Hepatic stellate cell (primary cell): ENCODE measurements at regions not wholly inside any gene's neighbourhood (a gene's known extent, or its start where the extent isn't known, plus 50 kb on each side); places are given as distances from the start of the nearest gene placed in this dataset.

Experiments
- DNase-seq: peaks from one replicate; pipeline ENCODE4 v3.0.0; 2011; ENCODE audit warnings: low spot score

- no peak for DNase-seq
These were observed 210.8 kb upstream of the BTG1 start for GRCh38 chr12:92356425-92356824.

GRCh38 chr12:92349635-92350034, 204.0 kb upstream of the BTG1 start:
- DNase-seq = no peak

DNA sequence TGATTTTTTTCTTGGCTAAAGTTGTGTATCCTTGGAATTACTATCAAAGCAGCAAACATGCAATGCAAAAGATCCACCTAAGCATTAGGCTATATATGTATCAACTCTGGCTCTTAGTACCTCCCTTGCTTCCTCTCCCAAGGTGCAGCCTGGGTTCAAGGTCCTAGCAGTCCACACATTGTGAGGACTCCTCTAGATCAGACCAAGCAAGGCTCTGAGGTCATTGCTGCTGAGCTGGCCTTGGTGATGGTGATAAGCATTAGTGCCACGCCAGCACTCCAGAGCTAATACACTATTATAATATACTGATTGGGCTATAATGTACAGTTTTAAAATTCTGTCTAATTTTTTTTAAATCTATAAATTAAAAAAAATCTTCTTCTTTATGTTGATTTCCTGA, 196.9 kb upstream of the BTG1 start:
- DNase-seq = no peak

GRCh38 chr12:92341065-92341668, 195.5 kb upstream of the BTG1 start:
- DNase-seq = no peak

DNA sequence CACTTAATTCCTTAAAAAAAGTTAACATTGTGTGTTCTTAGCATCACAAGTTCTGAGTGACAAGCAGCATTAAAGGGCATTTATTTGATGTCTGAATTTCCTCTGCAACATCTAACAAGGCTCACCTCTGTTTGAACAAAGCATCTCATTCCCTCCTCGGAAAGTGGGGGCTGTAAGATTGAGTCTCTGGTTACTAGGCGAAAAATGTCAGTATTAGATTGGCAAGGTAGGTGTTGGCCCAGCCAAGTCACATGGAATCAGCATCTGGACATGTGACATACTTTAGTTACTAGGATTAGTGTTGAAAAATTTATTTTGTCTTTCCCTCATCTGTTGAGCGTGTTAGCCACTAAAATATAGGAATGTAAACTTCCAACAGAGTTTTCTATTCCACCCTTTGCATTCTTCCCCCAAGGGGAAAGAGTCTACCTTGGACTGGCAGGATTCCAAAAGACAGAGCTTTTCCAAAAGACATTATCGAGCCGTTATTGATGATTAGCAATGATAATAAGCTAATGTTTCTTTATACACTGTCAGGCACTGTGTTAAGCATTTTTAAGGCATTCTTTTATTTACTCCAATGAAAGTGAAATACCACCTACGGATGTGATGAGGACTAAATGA, 194.9 kb upstream of the BTG1 start:
- no peak for DNase-seq

DNA sequence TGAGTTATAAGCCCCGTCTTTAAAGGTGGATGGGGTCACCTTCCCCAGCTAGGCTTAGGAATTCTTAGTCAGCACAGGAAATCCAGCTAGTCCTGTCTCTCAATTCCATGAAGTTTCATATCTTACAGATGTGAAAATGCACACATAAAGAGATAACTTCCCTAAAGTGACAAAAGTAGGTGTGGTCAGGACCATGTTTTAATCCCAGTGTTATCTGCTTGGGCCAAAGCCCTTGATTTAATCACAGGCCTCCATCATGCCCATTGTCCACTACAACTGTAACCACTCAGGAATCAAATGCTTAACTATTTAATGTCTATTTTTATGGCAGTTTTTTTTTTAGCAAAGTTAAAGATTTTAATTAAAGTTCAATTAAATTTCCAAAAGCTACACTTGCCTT, 194.4 kb upstream of the BTG1 start:
- no peak for DNase-seq

DNA sequence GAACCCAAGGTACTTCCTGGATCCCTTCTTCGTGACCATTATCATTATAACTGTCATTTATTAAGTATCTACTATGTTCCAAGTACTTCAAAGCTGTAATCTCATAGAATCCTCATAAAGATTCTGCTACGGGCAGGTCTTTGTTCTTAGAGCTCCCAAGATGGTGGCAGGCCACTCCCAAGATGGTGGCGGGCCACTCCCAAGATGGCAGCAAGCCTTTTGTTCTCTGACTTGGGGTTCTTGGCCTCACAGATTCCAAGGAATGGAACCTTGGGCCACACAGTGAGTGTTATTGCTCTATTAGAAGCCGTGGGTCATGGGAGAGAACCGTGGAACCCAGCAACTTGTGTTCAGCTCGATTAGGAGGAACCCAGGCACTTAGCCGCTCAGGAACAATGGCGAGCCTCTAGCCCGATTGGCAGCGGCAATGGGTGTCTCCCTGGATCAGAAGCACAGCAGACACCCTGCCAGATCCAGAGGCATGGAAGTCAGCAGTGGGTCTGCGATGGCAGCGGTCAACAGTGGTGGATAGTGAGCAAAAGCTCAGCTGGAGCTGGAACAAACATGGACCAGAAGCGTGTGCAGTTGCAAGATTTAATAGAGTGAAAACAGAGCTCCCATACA, 193.7 kb upstream of the BTG1 start:
- DNase-seq = no peak

- DNase-seq = peak; percentile 8
These were observed 193.0 kb upstream of the BTG1 start for GRCh38 chr12:92338671-92339070.

GRCh38 chr12:92338102-92338501, 192.5 kb upstream of the BTG1 start:
- no peak for DNase-seq

DNA sequence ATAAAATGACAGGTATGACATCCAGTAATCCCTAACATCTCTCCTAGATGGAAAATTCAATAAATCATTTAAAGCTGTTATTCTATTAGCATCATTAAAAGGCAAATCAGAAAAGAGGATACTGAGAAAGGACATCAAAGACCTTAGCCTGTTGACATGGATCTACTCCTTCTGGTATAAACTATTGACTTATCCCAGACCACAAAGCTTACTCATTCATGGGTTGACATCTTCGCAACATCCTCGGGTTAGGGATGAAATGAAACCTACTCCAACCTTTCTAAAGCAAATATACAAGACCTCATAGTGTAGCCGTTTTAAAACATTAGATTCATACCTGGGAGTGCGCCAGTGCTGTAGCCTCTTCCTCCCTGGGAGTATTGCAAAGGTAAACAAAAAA, 191.5 kb upstream of the BTG1 start:
- DNase-seq = no peak

DNA sequence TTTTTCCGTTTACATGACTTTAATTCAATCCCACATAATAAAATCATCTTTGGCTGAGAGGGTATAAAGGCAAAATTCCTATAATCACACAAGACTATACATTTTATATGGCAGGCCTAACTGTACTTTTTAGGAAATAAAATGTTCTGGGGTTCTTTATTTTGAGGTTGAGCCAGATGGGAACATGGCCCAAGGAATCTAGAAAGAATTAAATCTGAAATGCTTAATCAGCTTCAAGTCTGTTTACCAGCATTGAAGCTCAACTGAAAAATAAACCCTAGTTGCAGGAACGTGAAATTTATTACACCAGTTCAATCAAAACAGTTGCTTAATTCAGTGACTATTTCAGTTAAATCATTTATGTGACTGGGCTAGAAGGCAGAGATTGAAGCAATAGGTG, 191.0 kb upstream of the BTG1 start:
- DNase-seq = no peak

- DNase-seq = no peak
These were observed 190.2 kb upstream of the BTG1 start for GRCh38 chr12:92335831-92336230.

DNA sequence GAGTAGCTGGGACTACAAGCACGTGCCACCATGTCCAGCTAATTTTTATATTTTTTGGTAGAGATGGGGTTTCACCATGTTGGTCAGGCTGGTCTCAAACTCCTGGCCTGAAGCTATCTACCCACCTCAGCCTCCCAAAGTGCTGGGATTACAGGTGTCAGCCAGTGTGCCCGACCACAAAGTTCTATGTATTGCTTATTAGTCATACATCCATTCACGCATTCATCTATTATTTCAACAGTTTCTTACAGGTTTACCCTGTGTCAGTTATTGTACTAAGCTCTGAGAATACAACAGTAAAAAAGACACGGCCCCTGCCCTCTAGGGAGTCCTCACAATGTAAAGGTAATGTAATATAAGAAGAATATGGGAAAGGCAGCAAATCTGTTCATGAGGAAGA, 188.9 kb upstream of the BTG1 start:
- DNase-seq = no peak

- DNase-seq = no peak
These were observed 186.9 kb upstream of the BTG1 start for GRCh38 chr12:92332552-92332951.

GRCh38 chr12:92331383-92331782, 185.7 kb upstream of the BTG1 start:
- no peak for DNase-seq

DNA sequence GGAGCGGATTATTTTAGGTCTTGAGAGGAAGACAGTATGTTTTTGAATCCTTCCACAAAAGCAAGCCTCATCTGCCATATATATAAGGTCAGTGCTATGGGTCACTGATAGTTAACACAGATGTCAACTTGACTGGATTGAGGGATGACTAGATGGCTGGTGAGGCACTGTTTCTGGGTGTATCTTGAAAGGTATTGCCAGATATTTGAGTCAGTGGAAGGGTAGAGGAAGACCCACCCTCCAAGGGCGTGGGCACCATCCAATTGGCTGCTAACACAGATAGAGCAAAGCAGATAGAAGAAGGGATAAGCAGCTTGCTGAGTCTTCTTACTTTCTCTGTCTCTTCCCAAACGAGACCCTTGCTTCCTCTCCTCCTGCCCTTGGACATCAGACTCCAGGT, 185.0 kb upstream of the BTG1 start:
- no peak for DNase-seq

DNA sequence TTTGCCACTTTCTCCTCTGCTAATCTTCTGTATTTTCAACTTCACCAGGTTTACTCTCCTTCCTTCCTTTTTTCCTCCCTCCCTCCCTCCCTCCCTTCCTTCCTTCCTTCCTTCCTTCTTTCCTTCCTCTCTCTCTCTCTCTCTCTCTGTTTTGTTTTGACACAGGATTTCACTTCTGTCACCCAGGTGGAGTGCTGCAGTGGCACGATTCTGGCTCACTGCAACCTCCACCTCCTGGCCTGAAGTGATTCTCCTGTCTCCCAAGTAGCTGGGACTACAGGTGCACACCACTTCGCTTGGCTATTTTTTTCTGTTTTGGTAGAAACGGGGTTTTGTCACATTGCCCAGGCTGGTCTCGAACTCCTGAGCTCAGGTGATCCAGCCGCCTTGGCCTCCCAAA, 181.2 kb upstream of the BTG1 start:
- no peak for DNase-seq

- DNase-seq = no peak
These were observed 179.3 kb upstream of the BTG1 start for GRCh38 chr12:92324849-92325500.

DNA sequence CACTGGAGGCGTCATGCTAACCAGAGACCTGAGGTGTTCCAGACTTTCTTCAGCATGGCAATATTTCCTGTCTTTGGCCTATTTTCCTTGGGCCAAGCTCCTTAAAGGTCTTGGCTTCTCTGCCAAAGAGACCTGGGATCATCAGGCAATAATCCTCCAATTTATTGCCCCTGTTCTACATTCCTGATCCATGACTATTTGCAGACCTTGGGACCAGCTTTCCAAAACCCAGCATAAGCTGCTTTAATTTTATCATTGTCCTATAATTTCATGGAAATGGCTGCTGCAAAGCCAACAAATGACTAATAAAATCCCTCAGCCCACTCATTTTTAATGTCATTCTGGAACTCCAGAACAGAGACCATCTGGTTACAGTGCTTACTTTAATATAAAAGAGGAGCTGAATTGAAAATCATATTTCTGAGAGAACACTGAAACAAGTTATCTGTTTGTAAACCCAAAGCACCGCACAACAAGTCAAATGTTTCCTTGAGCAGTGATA, 166.9 kb upstream of the BTG1 start:
- DNase-seq = no peak

- DNase-seq = no peak
These were observed 158.9 kb upstream of the BTG1 start for GRCh38 chr12:92304371-92305055.

DNA sequence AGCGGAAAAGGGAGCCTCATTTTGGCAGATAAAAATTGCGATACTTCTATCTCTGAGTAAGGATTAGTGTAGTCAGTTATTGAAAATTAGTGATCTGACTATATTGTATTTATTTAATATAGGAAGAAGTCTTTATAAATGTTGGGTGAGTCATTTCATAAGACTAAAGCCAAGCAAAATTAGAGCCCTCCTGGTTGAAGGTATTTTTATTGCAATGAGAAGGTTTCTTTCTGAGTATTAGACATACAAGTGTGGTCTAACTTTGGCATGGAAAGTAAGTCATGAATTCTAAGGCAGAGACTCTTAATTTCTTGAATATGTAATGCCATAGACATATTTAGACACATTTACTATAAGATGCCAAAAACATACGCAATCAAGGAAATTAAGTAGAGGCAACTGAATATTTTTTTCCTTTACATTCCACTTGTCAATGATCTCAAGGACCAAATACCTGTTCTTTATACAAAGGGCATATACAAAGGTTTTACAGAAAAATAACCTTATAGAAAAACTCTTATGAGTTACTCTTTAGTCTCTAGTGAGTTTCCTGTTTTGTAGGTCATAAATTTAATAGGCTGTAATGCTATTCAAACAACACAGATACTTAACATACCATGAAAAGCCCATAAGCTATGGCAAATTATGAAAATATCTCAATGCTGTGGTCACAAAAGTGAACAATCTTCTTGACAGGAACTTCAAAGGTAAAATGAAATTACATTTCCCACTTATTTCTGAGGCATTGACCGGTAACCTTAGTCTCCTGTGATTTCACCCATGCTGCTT, 156.6 kb upstream of the BTG1 start:
- no peak for DNase-seq

DNA sequence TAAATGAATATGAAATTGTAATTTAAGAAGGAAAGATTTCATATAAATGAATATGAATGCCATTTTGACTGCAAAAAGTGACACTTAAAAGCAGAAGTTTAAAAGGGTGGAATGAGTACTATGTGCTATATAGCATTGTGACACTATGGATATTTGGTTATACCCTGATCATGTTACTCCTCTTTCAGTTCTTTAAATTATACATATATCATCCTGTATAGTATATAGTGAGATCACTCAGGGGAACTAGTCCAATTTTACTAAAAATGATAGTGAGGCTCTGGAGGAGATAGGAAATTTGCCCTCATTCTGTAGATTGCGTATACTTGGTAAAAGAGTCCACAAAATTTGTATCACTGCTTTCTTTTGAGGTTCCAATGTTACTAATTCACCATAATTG, 155.7 kb upstream of the BTG1 start:
- DNase-seq = no peak
